Activated CD8-positive, alpha-beta memory T cell treated with anti-CD3 and anti-CD28 coated beads, Interleukin-2, amount 50 U/mL, for 24 hours (primary cell): ENCODE measurements at regions not wholly inside any gene's neighbourhood (a gene's known extent, or its start where the extent isn't known, plus 50 kb on each side); places are given as distances from the start of the nearest gene placed in this dataset.

Experiments
- DNase-seq: peaks from one replicate; pipeline ENCODE4 v3.0.0-alpha.2; 2020; ENCODE audit errors: extremely low read depth

GRCh38 chr13:99123101-99124045 is 77.3 kb upstream of the UBAC2 start:
- DNase-seq: no peak

GRCh38 chr13:99124046-99124400 is 76.6 kb upstream of the UBAC2 start:
- DNase-seq: no peak

GRCh38 chr13:99124794-99125316 is 75.8 kb upstream of the UBAC2 start:
- no peak for DNase-seq

- no peak for DNase-seq
These were observed 75.2 kb upstream of the UBAC2 start for GRCh38 chr13:99125326-99125915.

- no peak for DNase-seq
These were observed 73.8 kb upstream of the UBAC2 start for GRCh38 chr13:99126821-99127220.

GRCh38 chr13:99129050-99129449 is 71.6 kb upstream of the UBAC2 start:
- no peak for DNase-seq

- no peak for DNase-seq
These were observed 70.7 kb upstream of the UBAC2 start for GRCh38 chr13:99129951-99130350.

- no peak for DNase-seq
These were observed 69.2 kb upstream of the UBAC2 start for GRCh38 chr13:99131410-99131809.

GRCh38 chr13:99132295-99132835 is 68.3 kb upstream of the UBAC2 start:
- no peak for DNase-seq

- DNase-seq: no peak
These were observed 67.4 kb upstream of the UBAC2 start for GRCh38 chr13:99133230-99133629.

- DNase-seq: no peak
These were observed 66.8 kb upstream of the UBAC2 start for GRCh38 chr13:99133848-99134247.

- DNase-seq: no peak
These were observed 65.1 kb upstream of the UBAC2 start for GRCh38 chr13:99135591-99135990.

GRCh38 chr13:99136427-99136954 is 64.2 kb upstream of the UBAC2 start:
- no peak for DNase-seq

- no peak for DNase-seq
These were observed 59.8 kb upstream of the UBAC2 start for GRCh38 chr13:99140831-99141230.

GRCh38 chr13:99143904-99144303 is 56.8 kb upstream of the UBAC2 start:
- DNase-seq: no peak

- DNase-seq: no peak
These were observed 56.3 kb upstream of the UBAC2 start for GRCh38 chr13:99144306-99144705.

GRCh38 chr13:99145461-99145860 is 55.2 kb upstream of the UBAC2 start:
- no peak for DNase-seq

- DNase-seq: no peak
These were observed 49.9 kb upstream of the UBAC2 start for GRCh38 chr13:99150575-99151361.
